ENCODE measurements at regions not wholly inside any gene's neighbourhood (a gene's known extent, or its start where the extent isn't known, plus 50 kb on each side); places are given as distances from the start of the nearest gene placed in this dataset.

GRCh38 chr1:9428601-9429341 lies 110.5 kb upstream of the SLC25A33 start (continued):
- TF ChIP-seq NPAS2 (CRISPR knock-in tag; IDR thresholded peaks at IDR 0.05; ENCODE audit: borderline replicate concordance): no peak
- TF ChIP-seq ETS1 (CRISPR knock-in tag; IDR thresholded peaks at IDR 0.05): no peak
- TF ChIP-seq TEF (CRISPR knock-in tag; IDR thresholded peaks at IDR 0.05): no peak
- TF ChIP-seq ZBTB14 (CRISPR knock-in tag; IDR thresholded peaks at IDR 0.05): peak; percentile 85
- peak; percentile 69; the same call in 1 of the 2 replicates for TF ChIP-seq MIER3 (CRISPR knock-in tag; IDR thresholded peaks at IDR 0.05; ENCODE audit: borderline replicate concordance)
- peak; percentile 18; the same call in 1 of the 2 replicates for TF ChIP-seq ZNF556 (CRISPR knock-in tag; IDR thresholded peaks at IDR 0.05; ENCODE audit: borderline replicate concordance)
- TF ChIP-seq NR2C2 (CRISPR knock-in tag; IDR thresholded peaks at IDR 0.05; ENCODE audit: borderline replicate concordance): peak; percentile 70; the same call in 1 of the 2 replicates
- TF ChIP-seq, protein P1, sequence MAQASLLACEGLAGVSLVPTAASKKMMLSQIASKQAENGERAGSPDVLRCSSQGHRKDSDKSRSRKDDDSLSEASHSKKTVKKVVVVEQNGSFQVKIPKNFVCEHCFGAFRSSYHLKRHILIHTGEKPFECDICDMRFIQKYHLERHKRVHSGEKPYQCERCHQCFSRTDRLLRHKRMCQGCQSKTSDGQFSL (CRISPR knock-in tag; IDR thresholded peaks at IDR 0.05): no peak
- TF ChIP-seq PCBP1 (IDR thresholded peaks at IDR 0.05; ENCODE audit: borderline replicate concordance, low read depth, low read length): no peak
- TF ChIP-seq ELF3 (CRISPR knock-in tag; IDR thresholded peaks at IDR 0.05): peak; percentile 52; the same call in 1 of the 2 replicates
- TF ChIP-seq ZNF160 (CRISPR knock-in tag; IDR thresholded peaks at IDR 0.05): no peak
- TF ChIP-seq ZNF367 (CRISPR knock-in tag; IDR thresholded peaks at IDR 0.05; ENCODE audit: borderline replicate concordance): no peak
- TF ChIP-seq GATAD1 (CRISPR knock-in tag; IDR thresholded peaks at IDR 0.05): peak; percentile 97
- TF ChIP-seq ZNF460 (CRISPR knock-in tag; IDR thresholded peaks at IDR 0.05; ENCODE audit: borderline replicate concordance): no peak
- TF ChIP-seq SPEN (CRISPR knock-in tag; IDR thresholded peaks at IDR 0.05; ENCODE audit: low read depth): peak; percentile 94
- TF ChIP-seq ZNF747 (CRISPR knock-in tag; IDR thresholded peaks at IDR 0.05; ENCODE audit: borderline replicate concordance): no peak
- no peak for TF ChIP-seq CAMTA2 (CRISPR knock-in tag; IDR thresholded peaks at IDR 0.05; ENCODE audit: borderline replicate concordance)
- TF ChIP-seq, protein P2, sequence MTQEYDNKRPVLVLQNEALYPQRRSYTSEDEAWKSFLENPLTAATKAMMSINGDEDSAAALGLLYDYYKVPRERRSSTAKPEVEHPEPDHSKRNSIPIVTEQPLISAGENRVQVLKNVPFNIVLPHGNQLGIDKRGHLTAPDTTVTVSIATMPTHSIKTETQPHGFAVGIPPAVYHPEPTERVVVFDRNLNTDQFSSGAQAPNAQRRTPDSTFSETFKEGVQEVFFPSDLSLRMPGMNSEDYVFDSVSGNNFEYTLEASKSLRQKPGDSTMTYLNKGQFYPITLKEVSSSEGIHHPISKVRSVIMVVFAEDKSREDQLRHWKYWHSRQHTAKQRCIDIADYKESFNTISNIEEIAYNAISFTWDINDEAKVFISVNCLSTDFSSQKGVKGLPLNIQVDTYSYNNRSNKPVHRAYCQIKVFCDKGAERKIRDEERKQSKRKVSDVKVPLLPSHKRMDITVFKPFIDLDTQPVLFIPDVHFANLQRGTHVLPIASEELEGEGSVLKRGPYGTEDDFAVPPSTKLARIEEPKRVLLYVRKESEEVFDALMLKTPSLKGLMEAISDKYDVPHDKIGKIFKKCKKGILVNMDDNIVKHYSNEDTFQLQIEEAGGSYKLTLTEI (CRISPR knock-in tag; conservative IDR thresholded peaks at IDR 0.05): no peak
- TF ChIP-seq ZNF234 (CRISPR knock-in tag; conservative IDR thresholded peaks at IDR 0.05): no peak
- TF ChIP-seq RAD21 (CRISPR knock-in tag; IDR thresholded peaks at IDR 0.05): peak; percentile 85
